ENCODE measurements at regions not wholly inside any gene's neighbourhood (a gene's known extent, or its start where the extent isn't known, plus 50 kb on each side); places are given as distances from the start of the nearest gene placed in this dataset.

DNA sequence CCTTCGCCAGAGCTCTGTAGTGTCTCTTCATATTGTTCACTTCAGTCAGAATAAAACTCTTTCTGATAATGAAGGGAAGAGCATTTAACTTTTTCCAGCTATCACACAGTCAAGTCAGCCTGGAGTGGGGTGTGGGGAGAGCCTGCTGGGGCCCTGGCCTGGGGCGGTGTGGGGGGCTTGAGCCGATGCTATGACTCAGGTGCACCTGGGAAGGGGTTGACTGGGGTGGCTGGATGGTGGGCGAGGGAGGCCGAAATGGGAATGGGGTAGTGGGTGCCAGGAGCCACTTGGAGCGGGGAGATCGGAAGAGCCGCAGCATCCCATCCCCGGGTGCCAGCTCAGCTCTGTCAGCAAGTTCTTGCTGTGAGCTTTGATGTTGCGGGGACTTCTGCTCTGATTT is 100.9 kb downstream of the NXPE2 start:
- TF ChIP-seq, protein P1, sequence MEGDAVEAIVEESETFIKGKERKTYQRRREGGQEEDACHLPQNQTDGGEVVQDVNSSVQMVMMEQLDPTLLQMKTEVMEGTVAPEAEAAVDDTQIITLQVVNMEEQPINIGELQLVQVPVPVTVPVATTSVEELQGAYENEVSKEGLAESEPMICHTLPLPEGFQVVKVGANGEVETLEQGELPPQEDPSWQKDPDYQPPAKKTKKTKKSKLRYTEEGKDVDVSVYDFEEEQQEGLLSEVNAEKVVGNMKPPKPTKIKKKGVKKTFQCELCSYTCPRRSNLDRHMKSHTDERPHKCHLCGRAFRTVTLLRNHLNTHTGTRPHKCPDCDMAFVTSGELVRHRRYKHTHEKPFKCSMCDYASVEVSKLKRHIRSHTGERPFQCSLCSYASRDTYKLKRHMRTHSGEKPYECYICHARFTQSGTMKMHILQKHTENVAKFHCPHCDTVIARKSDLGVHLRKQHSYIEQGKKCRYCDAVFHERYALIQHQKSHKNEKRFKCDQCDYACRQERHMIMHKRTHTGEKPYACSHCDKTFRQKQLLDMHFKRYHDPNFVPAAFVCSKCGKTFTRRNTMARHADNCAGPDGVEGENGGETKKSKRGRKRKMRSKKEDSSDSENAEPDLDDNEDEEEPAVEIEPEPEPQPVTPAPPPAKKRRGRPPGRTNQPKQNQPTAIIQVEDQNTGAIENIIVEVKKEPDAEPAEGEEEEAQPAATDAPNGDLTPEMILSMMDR (IDR thresholded peaks at IDR 0.05): no peak
- no peak for ATAC-seq

GRCh38 chr11:114782650-114783310 is 104.5 kb downstream of the NXPE2 start:
- H3K4me3 ChIP-seq: no peak overlapping the region
- H3K27me3 ChIP-seq (ENCODE audit: insufficient read depth in 3 of 3, low read length in 2 of 3): no peaks in the 10 kb centered on the region
- DNase-seq (no peak), ATAC-seq (no peak)
- H3K9me3 ChIP-seq: no peaks in the 10 kb centered on the region
- TF ChIP-seq, protein P1 (IDR thresholded peaks at IDR 0.05): no peak
- intact Hi-C loops (cut with DNase I): no loop called here
- H3K4me1 ChIP-seq: no peaks in the 10 kb centered on the region
- no peaks in the 10 kb centered on the region for H3K36me3 ChIP-seq (ENCODE audit: insufficient read depth in 1 of 2, low read depth in 1 of 2)
- no peak overlapping the region for H3K27ac ChIP-seq
- 55 to 71% (median 60%) methylated on average over 13 of the region's 13 CpGs for WGBS, 3 donors

More for the DNA sequence above, 100.9 kb downstream of the NXPE2 start:
- intact Hi-C loops (cut with DNase I): no loop called here
- Histone ChIP-seq H3K9me3 (no peaks in the 10 kb centered on the region), H3K36me3 (ENCODE audit: insufficient read depth in 1 of 2, low read depth in 1 of 2) (no peaks in the 10 kb centered on the region), H3K27me3 (ENCODE audit: insufficient read depth in 3 of 3, low read length in 2 of 3) (no peaks in the 10 kb centered on the region), H3K27ac (no peak overlapping the region), H3K4me3 (no peak overlapping the region), H3K4me1 (no peaks in the 10 kb centered on the region)
- 89 to 98% (median 93%) methylated on average over 10 of the region's 10 CpGs for WGBS, 3 donors
- DNase-seq: no peak

DNA sequence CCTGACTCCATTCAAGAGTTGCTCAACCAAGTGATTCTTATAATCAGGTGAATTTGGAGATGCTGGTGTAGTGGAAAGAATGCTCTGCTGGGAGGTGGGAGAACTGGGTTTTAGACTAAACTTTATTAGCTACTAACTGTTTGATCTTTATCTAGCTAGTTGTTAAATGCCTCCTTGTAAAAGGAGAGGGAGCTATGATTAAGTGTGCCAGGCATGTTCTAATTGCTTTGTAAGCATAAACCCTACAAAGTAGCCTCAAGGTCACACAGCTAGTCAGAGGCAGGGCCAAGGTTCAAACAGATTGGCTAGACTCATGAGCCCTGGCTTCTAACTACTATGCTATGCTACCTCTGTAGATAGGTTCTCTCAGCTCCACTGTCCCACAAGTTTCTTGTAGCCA is 105.5 kb downstream of the NXPE2 start:
- no peak for DNase-seq
- H3K4me1 ChIP-seq: no peaks in the 10 kb centered on the region
- no peaks in the 10 kb centered on the region for H3K9me3 ChIP-seq
- H3K27ac ChIP-seq: no peak overlapping the region
- intact Hi-C loops (cut with DNase I): no loop called here
- H3K27me3 ChIP-seq (ENCODE audit: insufficient read depth in 3 of 3, low read length in 2 of 3): no peaks in the 10 kb centered on the region
- H3K4me3 ChIP-seq: no peak overlapping the region
- peak in 3 of 4 donors; percentile 44 to 79 (median 53) for ATAC-seq
- no peaks in the 10 kb centered on the region for H3K36me3 ChIP-seq (ENCODE audit: insufficient read depth in 1 of 2, low read depth in 1 of 2)
- TF ChIP-seq, protein P1 (IDR thresholded peaks at IDR 0.05): no peak

- Histone ChIP-seq H3K4me1 (no peaks in the 10 kb centered on the region), H3K27me3 (ENCODE audit: insufficient read depth in 3 of 3, low read length in 2 of 3) (no peaks in the 10 kb centered on the region), H3K27ac (no peak overlapping the region), H3K36me3 (ENCODE audit: insufficient read depth in 1 of 2, low read depth in 1 of 2) (no peaks in the 10 kb centered on the region), H3K9me3 (no peaks in the 10 kb centered on the region), H3K4me3 (no peak overlapping the region)
- intact Hi-C loops (cut with DNase I): no loop called here
- DNase-seq (no peak), ATAC-seq (no peak)
- 64 to 67% (median 65%) methylated on average over 5 of the region's 5 CpGs for WGBS, 3 donors
- TF ChIP-seq, protein P1 (IDR thresholded peaks at IDR 0.05): no peak
These were observed 105.9 kb downstream of the NXPE2 start for GRCh38 chr11:114784216-114784615.

DNA sequence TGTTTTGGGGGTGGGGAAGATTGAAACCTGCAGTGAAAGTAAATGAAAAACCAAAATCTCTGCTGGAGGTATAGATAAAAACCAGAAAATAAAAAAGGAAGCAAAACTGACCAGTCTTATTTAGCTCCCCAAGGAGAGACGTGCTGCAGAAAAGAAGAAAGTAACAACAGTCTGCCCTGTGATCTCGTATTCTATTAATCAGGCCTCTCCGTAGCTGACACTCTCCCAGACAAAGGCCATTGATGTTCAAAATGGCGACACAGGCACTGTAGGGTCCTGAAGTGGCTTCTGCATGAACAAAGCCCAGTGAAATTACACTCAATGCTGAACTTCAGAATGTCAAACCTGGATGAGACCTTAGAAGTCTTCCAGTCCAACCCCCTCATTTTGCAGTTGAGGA is 106.6 kb downstream of the NXPE2 start:
- Histone ChIP-seq H3K27me3 (ENCODE audit: insufficient read depth in 3 of 3, low read length in 2 of 3) (no peaks in the 10 kb centered on the region), H3K4me3 (no peak overlapping the region), H3K4me1 (no peaks in the 10 kb centered on the region), H3K36me3 (ENCODE audit: insufficient read depth in 1 of 2, low read depth in 1 of 2) (no peaks in the 10 kb centered on the region), H3K9me3 (no peaks in the 10 kb centered on the region), H3K27ac (no peak overlapping the region)
- ATAC-seq (no peak), DNase-seq (no peak)
- TF ChIP-seq, protein P1 (IDR thresholded peaks at IDR 0.05): no peak
- intact Hi-C loops (cut with DNase I): no loop called here
- 84 to 93% (median 93%) methylated on average over 4 of the region's 4 CpGs for WGBS, 3 donors

Data from psoas muscle (tissue), 7 donors.